ENCODE measurements at regions not wholly inside any gene's neighbourhood (a gene's known extent, or its start where the extent isn't known, plus 50 kb on each side); places are given as distances from the start of the nearest gene placed in this dataset.

- H3K36me3 ChIP-seq (ENCODE audit: control insufficient read depth, insufficient read depth, low read length): no peaks in the 10 kb centered on the region
- WGBS, 2 experiments (ENCODE audit: insufficient coverage in 1 of 2, insufficient read length in 1 of 2): 91 to 92% methylated on average over 2 to 4 of the region's 4 CpGs
- no peak for TF ChIP-seq CTCF (conservative IDR thresholded peaks at IDR 0.05)
- peaks cover 1% of the 10 kb centered on the region for H3K27me3 Mint-ChIP-seq (ENCODE audit: insufficient read depth)
- H3K27ac ChIP-seq (ENCODE audit: low read depth, low read length): no peak overlapping the region
- no peak overlapping the region for H3K4me3 ChIP-seq (ENCODE audit: low read length)
- H3K4me3 Mint-ChIP-seq: no peak overlapping the region
- no peaks in the 10 kb centered on the region for H3K4me1 ChIP-seq (ENCODE audit: control insufficient read depth, insufficient read depth, low read length)
- no peaks in the 10 kb centered on the region for H3K27me3 ChIP-seq (ENCODE audit: control insufficient read depth, insufficient read depth, low read length, poor library complexity, severe bottlenecking)
- DNase-seq: no peak
- H3K9ac ChIP-seq (ENCODE audit: extremely low read depth, low read length, poor library complexity, severe bottlenecking): no peak overlapping the region
- H3K36me3 Mint-ChIP-seq (ENCODE audit: low read depth): no peaks in the 10 kb centered on the region
- no peaks in the 10 kb centered on the region for H3K9me3 Mint-ChIP-seq
- H3K4me1 Mint-ChIP-seq: peaks cover 12% of the 10 kb centered on the region
- no peak overlapping the region for H3K27ac Mint-ChIP-seq
- H3K9me3 ChIP-seq (ENCODE audit: control insufficient read depth, low read length): no peaks in the 10 kb centered on the region
Measured at GRCh38 chr1:94646141-94646643, 104.6 kb upstream of the F3 start.

GRCh38 chr1:94644352-94644751 is 102.8 kb upstream of the F3 start:
- no peak for DNase-seq
- H3K27ac Mint-ChIP-seq: no peak overlapping the region
- WGBS, 2 experiments (ENCODE audit: insufficient coverage in 1 of 2, insufficient read length in 1 of 2): 88 to 93% methylated on average over 4 to 5 of the region's 5 CpGs
- Histone ChIP-seq H3K4me1 (ENCODE audit: control insufficient read depth, insufficient read depth, low read length) (no peaks in the 10 kb centered on the region), H3K9ac (ENCODE audit: extremely low read depth, low read length, poor library complexity, severe bottlenecking) (no peak overlapping the region), H3K9me3 (ENCODE audit: control insufficient read depth, low read length) (no peaks in the 10 kb centered on the region), H3K27ac (ENCODE audit: low read depth, low read length) (no peak overlapping the region), H3K36me3 (ENCODE audit: control insufficient read depth, insufficient read depth, low read length) (no peaks in the 10 kb centered on the region), H3K4me3 (ENCODE audit: low read length) (no peak overlapping the region), H3K27me3 (ENCODE audit: control insufficient read depth, insufficient read depth, low read length, poor library complexity, severe bottlenecking) (no peaks in the 10 kb centered on the region)
- peaks cover 12% of the 10 kb centered on the region for H3K4me1 Mint-ChIP-seq
- H3K27me3 Mint-ChIP-seq (ENCODE audit: insufficient read depth): peaks cover 1% of the 10 kb centered on the region
- H3K36me3 Mint-ChIP-seq (ENCODE audit: low read depth): no peaks in the 10 kb centered on the region
- H3K4me3 Mint-ChIP-seq: no peak overlapping the region
- H3K9me3 Mint-ChIP-seq: no peaks in the 10 kb centered on the region
- TF ChIP-seq CTCF (conservative IDR thresholded peaks at IDR 0.05): no peak

GRCh38 chr1:94643819-94644218 is 102.3 kb upstream of the F3 start:
- H3K27me3 Mint-ChIP-seq (ENCODE audit: insufficient read depth): peaks cover 1% of the 10 kb centered on the region
- DNase-seq: peak; percentile 44
- TF ChIP-seq CTCF (conservative IDR thresholded peaks at IDR 0.05): peak; percentile 2
- Histone ChIP-seq H3K9ac (ENCODE audit: extremely low read depth, low read length, poor library complexity, severe bottlenecking) (no peak overlapping the region), H3K4me1 (ENCODE audit: control insufficient read depth, insufficient read depth, low read length) (no peaks in the 10 kb centered on the region), H3K4me3 (ENCODE audit: low read length) (no peak overlapping the region), H3K27me3 (ENCODE audit: control insufficient read depth, insufficient read depth, low read length, poor library complexity, severe bottlenecking) (no peaks in the 10 kb centered on the region), H3K27ac (ENCODE audit: low read depth, low read length) (no peak overlapping the region), H3K9me3 (ENCODE audit: control insufficient read depth, low read length) (no peaks in the 10 kb centered on the region), H3K36me3 (ENCODE audit: control insufficient read depth, insufficient read depth, low read length) (no peaks in the 10 kb centered on the region)
- no peak overlapping the region for H3K27ac Mint-ChIP-seq
- 84 to 92% methylated on average over 4 to 7 of the region's 7 CpGs for WGBS, 2 experiments (ENCODE audit: insufficient coverage in 1 of 2, insufficient read length in 1 of 2)
- no peaks in the 10 kb centered on the region for H3K9me3 Mint-ChIP-seq
- no peak overlapping the region for H3K4me3 Mint-ChIP-seq
- H3K36me3 Mint-ChIP-seq (ENCODE audit: low read depth): no peaks in the 10 kb centered on the region
- H3K4me1 Mint-ChIP-seq: peaks cover 10% of the 10 kb centered on the region

Measured in endodermal cell (in vitro differentiated cells).